NCI-H2227 treated with DMSO at 0.1 percent for 48 hours (cell line): ENCODE measurements at regions not wholly inside any gene's neighbourhood (a gene's known extent, or its start where the extent isn't known, plus 50 kb on each side); places are given as distances from the start of the nearest gene placed in this dataset.
"Not testable (repeated sequence)": the region's sequence is repeated elsewhere in the genome, so short reads cannot be mapped to it uniquely, and the experiment has no call there.

Experiments
- DNase-seq: peaks from one replicate; lab custom pipeline; 2025; lab: John Stamatoyannopoulos, UW

DNA sequence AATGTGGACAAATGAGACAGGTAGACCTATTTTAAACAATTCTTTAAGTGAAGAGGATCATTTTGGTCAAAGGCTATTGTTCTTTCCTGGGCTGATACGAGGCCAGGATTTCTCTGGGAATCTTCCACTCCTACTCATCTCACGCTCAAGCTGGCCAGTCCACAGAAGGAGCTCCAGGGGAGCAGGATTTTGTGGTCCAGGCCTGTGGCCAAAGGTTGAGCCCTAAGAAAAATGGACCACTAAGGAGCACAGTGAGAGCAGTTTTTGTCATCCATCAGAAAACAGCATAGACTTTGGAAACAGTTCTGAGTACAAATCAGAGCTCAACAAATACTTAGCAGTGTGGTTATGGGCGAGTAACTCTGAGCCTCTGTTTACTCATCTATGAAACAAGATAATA lies 260.2 kb upstream of the RUNX1 start:
- DNase-seq = no peak

DNA sequence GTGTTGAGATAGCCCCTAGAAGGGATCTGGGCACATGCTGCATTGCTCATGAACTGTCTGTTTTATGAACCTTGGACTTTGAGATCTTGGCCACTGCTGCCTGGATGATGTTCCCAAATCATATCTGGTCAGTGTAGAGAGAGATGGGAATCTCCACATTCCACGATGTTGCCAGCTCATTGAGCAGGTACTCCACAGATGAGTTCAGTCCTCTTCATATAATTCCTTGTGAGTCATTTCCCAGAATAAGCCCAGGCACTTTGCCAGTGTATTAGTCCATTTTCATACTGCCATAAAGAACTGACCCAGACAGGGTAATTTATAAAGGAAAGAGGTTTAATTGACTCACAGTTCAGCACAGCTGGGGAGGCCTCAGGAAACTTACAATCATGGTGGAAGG lies 254.0 kb upstream of the RUNX1 start:
- DNase-seq = no peak

DNA sequence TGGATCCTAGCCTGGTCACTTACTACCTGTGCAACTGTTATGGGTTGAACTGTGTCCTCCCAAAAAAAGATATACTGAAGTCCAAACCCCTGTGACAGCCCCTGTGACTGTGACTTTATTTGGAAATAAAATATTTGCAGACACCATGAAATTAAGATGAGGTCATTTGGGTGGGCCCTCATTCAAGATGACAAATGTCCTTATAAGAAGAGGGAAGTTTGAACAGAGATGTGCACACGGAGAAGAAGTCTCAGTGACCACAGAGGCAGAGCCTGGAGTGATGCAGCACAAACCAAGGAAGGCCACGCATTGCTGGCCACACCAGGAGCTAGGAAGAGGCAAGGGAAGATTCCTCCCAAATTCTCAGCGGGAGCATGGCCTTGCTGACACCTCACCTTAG lies 249.7 kb upstream of the RUNX1 start:
- no peak for DNase-seq

DNA sequence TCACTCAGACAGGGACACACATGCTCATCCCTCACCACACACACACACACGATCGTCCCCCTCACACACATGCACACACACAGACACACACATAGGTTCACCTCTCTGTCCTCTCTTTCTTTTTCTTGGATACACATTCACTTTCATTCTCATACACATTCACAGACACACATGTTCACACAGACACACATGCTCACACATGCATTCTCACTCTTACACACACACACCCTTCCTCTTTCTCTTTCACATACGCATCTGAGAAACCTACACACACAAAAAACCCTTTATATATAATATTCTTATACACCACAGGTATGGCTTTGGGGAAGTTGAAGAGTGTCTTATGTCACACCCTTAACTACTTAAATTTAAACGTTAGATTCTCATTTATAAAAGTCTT lies 248.6 kb upstream of the RUNX1 start:
- no peak for DNase-seq

DNA sequence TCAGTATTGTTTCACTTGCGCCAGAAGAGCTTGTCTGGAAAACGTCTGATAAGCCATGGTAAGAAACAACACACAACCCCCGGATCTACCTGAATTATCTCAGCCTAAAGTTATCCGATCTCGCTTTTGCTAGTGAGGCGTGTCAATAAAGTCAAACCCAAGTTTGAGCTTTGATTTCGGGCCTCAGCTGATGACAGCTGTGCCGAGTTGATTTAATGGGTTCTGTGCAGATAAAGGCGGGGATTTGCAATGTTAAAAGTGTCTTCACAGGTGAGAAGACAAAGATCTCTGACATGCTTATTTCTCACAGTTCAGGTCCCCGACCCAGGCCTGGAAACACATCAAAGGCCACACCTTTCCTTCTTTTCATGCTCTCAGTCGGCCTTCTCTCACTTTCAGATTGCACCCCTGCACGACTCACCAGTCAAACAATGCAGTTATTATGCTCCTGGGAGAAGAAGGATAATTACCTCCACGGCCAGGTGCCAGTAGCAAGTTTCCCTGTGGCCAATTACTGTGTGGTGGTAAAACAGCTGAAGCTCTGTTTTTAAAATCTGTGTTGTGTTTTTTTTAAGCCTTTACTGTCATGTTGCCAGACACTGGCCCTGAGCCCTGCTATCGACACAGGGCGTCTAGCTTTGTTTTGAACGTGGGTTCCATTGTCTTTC lies 245.3 kb upstream of the RUNX1 start:
- DNase-seq = no peak

DNA sequence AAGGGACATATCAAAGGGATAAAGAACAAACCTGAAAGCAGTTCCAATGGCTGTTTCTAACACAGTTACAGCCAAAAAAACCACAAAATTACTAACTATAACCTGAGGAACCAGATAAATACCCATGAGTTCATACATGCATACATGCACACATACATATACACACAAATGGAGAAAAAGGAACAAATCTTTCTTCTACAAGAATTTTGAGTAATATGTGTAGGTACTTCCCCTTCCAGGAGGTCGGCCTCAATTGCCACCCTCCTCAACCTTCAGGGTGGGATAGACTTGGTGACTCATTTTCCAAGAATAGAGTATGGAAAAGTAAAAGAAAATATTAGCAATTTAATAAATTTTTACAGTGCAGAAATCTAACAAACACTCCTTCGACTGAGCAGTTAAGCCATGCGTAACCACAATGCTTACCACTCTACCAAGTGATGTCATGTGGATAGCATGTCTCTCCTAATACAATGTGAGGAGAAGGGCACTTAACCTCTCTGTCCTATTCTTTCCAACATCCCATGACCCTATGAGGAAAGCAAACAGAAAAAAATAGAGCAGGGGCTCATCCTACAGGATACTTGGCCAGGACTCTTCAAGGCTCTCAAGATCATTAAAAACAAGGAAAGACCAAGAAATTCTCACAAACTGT lies 243.0 kb upstream of the RUNX1 start:
- no peak for DNase-seq

DNA sequence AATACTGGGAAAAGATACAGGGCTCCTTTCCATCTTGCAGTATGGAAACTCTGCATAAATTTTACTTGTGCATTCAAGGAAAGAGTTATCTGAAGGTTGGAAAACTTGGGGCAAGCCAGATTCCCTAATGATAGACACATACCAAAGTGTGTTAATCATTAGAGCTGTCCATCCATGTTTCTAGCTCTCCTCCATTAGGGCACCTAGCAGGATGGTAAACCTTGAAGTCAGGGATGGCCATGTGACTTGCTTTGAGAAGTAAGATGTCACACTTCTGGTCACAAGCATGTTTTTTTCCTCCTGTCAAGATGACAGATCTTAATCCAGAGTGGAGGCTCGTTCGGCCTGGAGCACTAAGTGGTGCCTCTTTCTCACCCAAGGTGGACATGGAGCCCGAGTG lies 241.9 kb upstream of the RUNX1 start:
- DNase-seq = no peak

DNA sequence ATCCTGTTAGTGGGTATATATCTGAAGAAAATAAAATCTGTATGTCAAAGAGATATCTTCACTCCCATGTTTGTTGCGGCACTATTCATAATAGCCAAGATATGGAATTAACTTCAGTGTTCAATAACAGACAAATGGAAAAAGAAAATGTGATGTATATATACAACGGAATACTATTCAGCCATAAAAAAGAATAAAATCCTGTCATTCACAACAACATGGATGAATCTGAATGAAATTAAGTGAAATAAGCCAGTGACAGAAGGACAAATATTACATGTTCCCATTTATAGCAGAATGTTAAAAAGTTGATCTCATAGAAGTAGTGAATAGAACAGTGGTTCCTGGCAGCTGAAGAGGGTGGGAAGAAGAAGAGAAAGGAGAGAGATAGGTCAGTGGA lies 239.1 kb upstream of the RUNX1 start:
- no peak for DNase-seq

DNA sequence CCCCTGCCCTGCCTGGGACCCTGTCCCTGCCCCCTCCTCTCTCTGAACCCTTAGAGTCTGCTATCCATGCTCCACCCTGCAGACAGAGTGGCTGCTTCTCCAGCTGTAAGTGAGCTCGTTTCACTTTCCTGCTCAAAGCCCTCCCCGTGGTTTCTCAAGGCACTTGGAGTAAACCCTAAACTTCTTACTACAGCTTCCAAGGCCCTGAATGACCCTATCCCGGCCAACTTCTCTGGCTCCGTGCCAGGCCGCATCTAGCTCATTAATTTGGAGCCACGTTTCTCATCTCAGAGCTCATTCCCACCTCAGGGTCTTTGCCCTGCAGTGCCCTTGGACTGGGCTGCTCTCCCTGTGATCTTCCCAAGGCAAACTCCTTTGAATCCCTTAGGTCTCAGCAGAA lies 235.1 kb upstream of the RUNX1 start:
- DNase-seq = no peak

DNA sequence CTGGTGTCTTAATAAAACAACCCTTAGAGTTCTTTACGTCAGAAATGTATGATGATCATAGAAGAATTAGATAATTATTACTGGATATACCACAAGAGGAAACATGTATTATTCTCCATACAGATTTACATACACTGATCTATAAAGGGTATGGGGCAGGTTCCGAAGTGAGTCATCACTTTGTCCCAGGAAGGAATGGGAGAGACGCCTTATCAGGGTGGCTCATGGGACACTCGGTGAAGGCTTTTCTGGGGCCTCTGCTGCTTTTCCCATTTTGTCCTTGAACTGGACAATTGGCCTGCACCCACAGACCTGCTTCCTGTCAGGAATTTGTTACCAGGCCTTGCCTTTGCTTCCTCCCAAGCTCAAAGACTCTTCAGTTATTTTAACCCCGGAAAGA lies 233.8 kb upstream of the RUNX1 start:
- no peak for DNase-seq

DNA sequence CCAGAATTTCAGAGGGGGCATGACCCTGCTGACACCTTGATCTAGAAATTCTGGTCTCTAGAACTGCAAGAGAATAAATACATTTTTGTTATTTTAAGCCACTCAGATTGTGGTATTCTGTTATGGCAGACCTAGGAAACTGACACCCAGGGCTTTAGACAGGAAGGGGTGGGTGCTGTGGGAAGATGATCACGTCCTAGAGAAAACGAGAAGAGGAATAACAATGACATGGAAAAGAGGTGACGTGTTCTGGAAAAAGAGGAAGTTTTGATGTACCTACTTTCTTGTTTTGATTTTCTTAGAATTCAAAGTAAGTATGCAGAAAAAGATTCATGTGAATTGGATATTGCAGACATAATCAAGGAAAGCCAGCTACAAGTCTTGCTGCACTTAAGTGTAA lies 232.9 kb upstream of the RUNX1 start:
- DNase-seq = no peak

DNA sequence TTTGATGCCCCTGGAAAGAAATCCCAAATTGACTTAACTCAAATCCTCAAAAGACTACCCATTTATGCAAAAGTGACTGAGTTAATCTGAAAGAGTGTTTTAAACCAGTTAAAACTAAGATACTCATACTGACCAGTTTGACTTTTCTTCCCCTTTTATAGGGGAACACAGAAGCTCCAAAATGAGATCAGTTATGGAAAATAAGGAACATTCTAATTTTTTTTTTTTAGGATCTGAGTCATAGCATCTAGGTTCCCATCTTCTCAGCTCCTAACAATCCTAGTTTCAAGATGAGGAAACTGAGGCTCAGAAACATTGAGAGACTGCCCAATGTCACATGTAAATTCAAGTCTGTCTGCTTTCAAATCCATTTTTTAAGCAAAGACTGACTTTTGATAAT lies 231.1 kb upstream of the RUNX1 start:
- no peak for DNase-seq

DNA sequence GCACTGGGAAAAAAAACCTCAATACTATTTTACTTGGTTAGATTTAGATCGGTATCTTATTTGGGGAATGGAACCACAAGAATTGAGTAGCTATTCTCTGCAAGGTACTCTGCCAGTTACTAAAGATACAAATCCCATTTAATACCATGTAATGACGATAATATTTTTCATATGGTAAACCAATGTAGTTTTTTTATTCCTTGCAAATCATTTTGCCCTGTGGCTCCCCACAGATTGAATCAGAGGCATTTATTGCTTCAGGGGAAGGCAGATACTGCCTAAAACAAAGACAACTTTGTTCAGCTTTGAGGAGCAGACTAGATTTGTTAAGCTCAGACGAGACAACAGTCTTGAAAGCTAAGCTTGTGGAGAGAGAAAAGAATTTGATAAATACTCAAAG lies 226.7 kb upstream of the RUNX1 start:
- DNase-seq = no peak

DNA sequence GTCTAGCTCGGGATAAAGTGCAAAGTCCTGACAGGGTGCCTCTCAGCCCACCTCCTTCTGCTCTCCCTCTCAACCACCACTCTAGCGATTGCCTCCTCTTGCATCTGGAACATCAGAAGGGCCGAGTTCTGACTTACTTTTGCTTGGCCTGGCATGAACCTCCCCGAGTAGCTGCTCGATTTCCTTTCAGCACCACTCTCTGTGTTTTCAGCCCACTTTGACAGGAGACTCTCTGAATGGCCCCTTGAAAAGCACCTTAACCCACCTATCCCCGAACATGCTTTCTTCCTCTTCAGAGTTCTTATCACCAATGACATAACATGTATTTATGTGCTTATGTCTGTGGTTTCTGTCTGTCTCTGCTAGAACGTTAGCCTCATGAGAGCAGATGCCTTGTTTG lies 225.8 kb upstream of the RUNX1 start:
- no peak for DNase-seq

DNA sequence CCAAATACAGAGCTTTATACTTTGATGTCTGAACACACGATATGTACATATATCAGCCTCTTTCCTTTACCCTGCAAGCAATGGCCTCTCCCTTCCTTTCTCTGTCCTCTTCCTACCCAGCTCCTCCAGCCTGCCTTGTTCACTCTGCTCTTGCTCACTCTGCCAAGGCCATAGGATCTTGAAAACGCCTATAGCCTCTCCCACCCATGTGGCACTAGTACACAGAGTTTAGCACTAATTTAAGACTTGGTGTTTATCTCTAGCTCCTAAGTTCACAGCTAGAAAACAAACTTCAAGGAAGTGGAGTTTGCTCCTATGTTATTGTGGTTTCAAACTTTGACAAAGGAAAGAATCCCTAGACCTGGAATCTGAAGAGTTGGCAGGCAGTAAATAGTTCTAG lies 225.0 kb upstream of the RUNX1 start:
- DNase-seq = no peak

DNA sequence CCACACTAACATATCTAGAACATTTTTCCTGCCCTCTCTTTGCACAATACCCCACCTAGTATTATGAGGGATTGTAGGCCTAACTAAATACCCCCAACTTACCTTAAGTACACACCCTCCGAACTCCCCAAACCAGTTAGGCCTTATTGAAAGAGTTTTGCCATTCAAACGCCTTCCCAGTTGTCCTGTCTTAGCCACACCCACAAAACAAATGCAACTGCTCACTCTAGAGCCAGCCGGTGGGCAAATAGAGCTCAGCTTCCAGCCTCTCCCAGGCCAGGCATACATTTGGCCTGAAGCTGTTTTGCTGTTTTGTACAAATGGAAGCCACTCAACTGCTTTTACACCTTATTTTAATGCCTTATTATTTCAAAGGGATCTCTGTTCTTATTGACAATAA lies 224.2 kb upstream of the RUNX1 start:
- DNase-seq = no peak

DNA sequence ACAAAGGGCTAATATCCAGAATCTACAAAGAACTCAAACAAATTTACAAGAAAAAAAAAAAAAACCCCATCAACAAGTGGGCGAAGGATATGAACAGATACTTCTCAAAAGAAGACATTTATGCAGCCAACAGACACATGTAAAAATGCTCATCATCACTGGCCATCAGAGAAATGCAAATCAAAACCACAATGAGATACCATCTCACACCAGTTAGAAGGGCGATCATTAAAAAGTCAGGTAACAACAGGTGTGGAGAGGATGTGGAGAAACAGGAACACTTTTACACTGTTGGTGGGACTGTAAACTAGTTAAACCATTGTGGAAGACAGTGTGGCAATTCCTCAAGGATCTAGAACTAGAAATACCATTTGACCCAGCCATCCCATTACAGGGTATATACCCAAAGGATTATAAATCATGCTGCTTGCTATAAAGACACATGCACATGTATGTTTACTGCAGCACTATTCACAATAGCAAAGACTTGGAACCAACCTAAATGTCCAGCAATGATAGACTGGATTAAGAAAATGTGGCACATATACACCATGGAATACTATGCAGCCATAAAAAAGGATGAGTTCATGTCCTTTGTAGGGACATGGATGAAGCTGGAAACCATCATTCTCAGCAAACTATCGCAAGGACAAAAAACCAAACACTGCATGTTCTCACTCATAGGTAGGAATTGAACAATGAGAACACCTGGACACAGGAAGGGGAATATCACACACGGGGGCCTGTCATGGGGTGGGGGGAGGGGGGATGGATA lies 222.4 kb upstream of the RUNX1 start:
- DNase-seq = not testable (repeated sequence)

DNA sequence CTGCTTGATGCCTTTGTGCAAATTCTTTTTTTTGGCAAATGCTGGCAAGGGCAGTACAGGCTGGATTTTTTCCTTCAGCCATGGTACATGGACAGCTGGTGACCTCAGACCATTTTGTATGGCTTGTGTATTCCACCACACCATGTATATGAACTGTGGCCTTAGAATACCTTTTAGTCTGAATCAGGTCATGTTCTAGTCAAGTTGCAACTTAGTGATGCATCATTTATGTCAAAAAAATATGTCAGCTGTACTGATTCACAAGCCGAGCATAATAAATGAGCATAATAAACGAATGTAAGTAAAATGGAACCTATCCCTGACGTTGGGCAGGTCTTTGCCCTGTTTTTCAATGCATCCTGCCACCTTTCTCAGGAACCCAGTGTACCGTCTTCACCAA lies 219.7 kb upstream of the RUNX1 start:
- no peak for DNase-seq

DNA sequence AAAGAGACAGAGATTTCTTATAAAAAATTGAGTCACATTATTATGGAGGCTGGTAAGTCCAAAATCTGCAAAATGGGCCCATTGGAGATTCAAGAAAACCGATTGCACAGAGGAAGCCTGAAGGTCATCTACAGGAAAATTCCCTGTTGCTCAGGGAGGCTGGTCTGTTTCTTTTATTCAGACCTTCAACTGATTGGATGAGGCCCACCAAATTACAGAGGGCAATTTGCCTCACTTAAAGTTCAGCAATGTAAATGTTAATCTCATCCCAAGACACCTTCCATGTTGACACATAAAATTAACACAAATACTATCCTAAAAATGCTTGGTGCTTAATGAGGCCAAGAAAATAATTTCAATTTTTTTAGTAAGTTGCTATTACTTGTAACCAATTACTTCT lies 219.2 kb upstream of the RUNX1 start:
- no peak for DNase-seq

DNA sequence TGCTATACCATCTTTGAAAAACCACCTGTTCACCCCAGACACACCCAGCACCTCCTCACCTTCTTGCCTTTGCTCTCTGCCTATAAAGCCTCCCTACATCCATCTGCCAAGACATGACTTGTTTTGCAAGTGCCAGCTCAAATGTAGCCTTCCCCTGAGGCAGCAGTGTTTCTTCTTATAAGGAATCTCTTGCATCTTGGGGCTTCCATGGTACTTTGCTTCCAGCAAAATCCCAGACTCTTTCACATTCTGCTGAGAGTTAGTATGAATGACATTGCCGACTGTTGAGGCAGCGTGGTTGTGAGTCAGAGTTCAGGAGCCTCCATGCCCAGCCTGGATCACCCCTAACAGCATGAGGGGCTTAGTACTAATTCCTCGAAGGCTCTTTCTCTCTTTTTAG lies 217.4 kb upstream of the RUNX1 start:
- no peak for DNase-seq

DNA sequence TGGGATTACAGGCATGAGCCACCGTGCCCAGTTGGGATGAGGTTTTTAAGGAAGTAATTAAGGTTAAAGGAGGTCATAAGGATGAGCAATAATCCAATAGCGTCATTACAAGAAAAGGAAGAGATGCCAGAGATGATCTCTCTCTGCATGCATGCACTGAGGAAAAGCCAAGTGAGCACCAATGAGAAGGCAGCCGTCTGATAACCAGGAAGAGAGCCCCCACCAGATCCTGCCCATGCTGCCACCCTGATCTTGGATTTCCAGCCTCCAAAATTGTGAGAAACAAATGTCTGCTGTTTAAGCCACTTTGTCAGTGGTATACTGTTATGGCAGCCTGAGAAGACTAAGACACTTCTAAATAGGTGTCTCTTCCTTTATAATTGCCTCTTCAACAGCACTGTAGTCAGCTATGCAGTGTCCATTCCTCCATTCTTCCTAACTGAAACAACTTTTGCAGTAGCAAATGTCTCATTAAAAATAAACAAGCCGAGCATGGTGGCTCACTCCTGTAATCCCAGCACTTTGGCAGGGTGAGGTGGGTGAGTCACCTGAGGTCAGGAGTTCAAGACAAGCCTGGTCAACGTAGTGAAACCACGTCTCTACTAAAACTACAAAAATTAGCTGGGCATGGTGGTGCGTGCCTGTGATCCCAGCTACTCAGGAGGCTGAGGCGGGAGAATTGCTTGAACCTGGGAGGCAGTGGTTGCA lies 216.2 kb upstream of the RUNX1 start:
- no peak for DNase-seq

DNA sequence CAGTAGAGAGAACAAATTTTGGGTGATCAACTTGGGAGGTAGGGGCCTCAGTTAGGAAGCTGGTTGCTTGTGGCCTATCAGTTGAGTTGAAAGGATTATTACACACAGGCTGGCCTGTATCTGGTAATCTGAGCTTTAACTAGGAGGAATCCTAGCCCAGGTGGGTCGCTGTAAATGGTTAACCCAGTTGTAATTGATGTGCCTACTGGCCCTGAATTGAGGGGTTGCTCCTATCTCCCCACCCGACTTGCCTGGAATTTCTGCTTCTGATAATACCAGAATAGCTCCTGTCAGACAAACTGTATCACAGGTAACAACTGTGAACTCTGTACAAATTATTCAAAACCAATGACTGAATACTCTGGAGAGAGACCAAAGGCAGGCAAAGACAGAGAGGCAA lies 210.4 kb upstream of the RUNX1 start:
- DNase-seq = no peak

DNA sequence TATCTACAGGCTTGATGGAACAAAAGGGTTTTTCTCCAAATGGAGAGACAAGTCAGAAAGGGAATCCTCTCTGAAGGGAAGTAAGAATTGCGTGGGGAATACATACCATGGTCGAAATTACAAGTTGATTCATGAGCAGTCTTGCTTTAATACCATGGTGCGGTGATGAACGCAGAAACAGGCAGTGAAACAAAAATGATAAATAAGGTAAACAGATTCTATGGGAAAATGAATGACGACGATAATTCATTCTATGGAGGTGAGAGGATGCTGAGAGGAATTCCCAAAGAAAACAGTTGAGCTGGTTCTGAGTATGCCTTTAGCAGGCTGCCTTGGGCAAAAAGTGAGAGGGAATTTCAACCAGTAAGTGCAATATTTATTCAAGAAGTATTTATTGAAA lies 209.4 kb upstream of the RUNX1 start:
- no peak for DNase-seq
